Amniotic epithelial cell (primary cell): ENCODE measurements at regions not wholly inside any gene's neighbourhood (a gene's known extent, or its start where the extent isn't known, plus 50 kb on each side); places are given as distances from the start of the nearest gene placed in this dataset.

ENCODE experiments used
- DNase-seq: peaks from one replicate; pipeline ENCODE4 v3.0.0-alpha.2; 2010; ENCODE audit warnings: low read depth

DNA sequence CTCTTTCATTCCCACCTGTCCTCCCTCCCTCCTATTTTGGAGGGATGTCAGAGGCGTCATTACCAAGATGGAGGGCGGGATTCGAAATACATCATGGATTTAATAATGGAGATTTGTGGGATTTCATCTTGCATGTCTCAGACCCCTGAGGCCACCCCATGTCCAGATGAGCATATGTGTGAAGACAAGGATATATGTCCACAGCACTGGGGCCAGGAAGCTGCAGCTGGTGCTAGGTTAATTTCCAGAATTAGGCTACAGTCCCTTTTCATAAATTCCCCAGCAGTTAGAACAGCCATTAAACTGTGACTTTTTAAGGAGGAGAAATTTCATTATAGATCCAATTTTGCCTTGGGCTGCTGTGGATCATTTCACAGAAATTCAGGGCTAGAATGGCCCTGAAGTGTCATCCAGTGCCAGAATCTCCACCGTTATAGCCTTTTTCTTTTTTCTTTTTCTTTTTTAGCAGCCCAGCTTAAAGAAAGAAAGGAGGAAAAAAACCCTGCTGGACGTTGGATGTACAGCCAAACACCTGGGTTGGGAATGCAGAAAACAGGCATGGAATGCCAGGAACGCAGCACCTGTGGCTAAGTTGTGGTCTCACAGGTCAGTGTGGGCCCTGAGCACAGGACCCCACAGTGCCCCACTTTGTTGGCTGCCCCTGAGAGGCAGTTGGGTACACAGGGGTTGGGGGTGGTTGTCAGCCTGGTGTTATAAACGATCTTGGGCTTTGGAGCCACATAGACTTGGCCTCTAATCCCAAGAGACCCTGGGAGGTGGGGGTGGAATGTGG is 50.2 kb upstream of the CXCL14 start:
- DNase-seq, result no peak
